ENCODE measurements at regions not wholly inside any gene's neighbourhood (a gene's known extent, or its start where the extent isn't known, plus 50 kb on each side); places are given as distances from the start of the nearest gene placed in this dataset.

- Histone ChIP-seq H3K4me2 (ENCODE audit: insufficient read depth, low read length) (no peak overlapping the region), H3K79me2 (ENCODE audit: insufficient read depth, low read length) (no peaks in the 10 kb centered on the region), H3K9me3 (ENCODE audit: insufficient read depth, low read length, severe bottlenecking) (no peaks in the 10 kb centered on the region), H3K27me3 (ENCODE audit: insufficient read depth, low read length, poor library complexity) (no peaks in the 10 kb centered on the region), H2AFZ (ENCODE audit: low read depth, low read length) (no peak overlapping the region), H3K9ac (ENCODE audit: low read depth, low read length) (no peak overlapping the region), H3K4me3 (ENCODE audit: low read depth in 1 of 2, low read length in 2 of 2) (no peak overlapping the region), H3K27ac (ENCODE audit: low read length) (no peak overlapping the region), H4K20me1 (ENCODE audit: insufficient read depth, low read length) (no peaks in the 10 kb centered on the region), H3K4me1 (ENCODE audit: insufficient read depth, low read length) (no peaks in the 10 kb centered on the region), H3K36me3 (ENCODE audit: insufficient read depth, low read length) (no peaks in the 10 kb centered on the region)
- DNase-seq (no peak), ATAC-seq (ENCODE audit: insufficient read depth, low read depth) (no peak)
- TF ChIP-seq CTCF (IDR thresholded peaks at IDR 0.05; ENCODE audit: borderline replicate concordance, extremely low read depth, low read length, poor library complexity, severe bottlenecking) (no peak), EZH2 (IDR thresholded peaks at IDR 0.05; ENCODE audit: borderline replicate concordance, low read depth, low read length, severe bottlenecking) (no peak)
Observed at GRCh38 chr3:116815831-116816588, 106.4 kb downstream of the TUSC7 start.

GRCh38 chr3:116821371-116821770 lies 111.8 kb downstream of the TUSC7 start:
- Histone ChIP-seq H3K9me3 (ENCODE audit: insufficient read depth, low read length, severe bottlenecking) (no peaks in the 10 kb centered on the region), H3K27ac (ENCODE audit: low read length) (no peak overlapping the region), H3K36me3 (ENCODE audit: insufficient read depth, low read length) (no peaks in the 10 kb centered on the region), H3K79me2 (ENCODE audit: insufficient read depth, low read length) (no peaks in the 10 kb centered on the region), H3K27me3 (ENCODE audit: insufficient read depth, low read length, poor library complexity) (no peaks in the 10 kb centered on the region), H3K9ac (ENCODE audit: low read depth, low read length) (no peak overlapping the region), H3K4me3 (ENCODE audit: low read depth in 1 of 2, low read length in 2 of 2) (no peak overlapping the region), H4K20me1 (ENCODE audit: insufficient read depth, low read length) (no peaks in the 10 kb centered on the region), H2AFZ (ENCODE audit: low read depth, low read length) (no peak overlapping the region), H3K4me2 (ENCODE audit: insufficient read depth, low read length) (no peak overlapping the region), H3K4me1 (ENCODE audit: insufficient read depth, low read length) (no peaks in the 10 kb centered on the region)
- ATAC-seq (ENCODE audit: insufficient read depth, low read depth): no peak
- DNase-seq: no peak
- TF ChIP-seq EZH2 (IDR thresholded peaks at IDR 0.05; ENCODE audit: borderline replicate concordance, low read depth, low read length, severe bottlenecking): no peak

- Histone ChIP-seq H3K79me2 (ENCODE audit: insufficient read depth, low read length) (no peaks in the 10 kb centered on the region), H3K27me3 (ENCODE audit: insufficient read depth, low read length, poor library complexity) (no peaks in the 10 kb centered on the region), H3K36me3 (ENCODE audit: insufficient read depth, low read length) (no peaks in the 10 kb centered on the region), H3K9me3 (ENCODE audit: insufficient read depth, low read length, severe bottlenecking) (no peaks in the 10 kb centered on the region), H3K27ac (ENCODE audit: low read length) (no peak overlapping the region), H2AFZ (ENCODE audit: low read depth, low read length) (no peak overlapping the region), H3K4me2 (ENCODE audit: insufficient read depth, low read length) (no peak overlapping the region), H3K4me3 (ENCODE audit: low read depth in 1 of 2, low read length in 2 of 2) (no peak overlapping the region), H3K4me1 (ENCODE audit: insufficient read depth, low read length) (no peaks in the 10 kb centered on the region), H3K9ac (ENCODE audit: low read depth, low read length) (no peak overlapping the region), H4K20me1 (ENCODE audit: insufficient read depth, low read length) (no peaks in the 10 kb centered on the region)
- TF ChIP-seq EZH2 (IDR thresholded peaks at IDR 0.05; ENCODE audit: borderline replicate concordance, low read depth, low read length, severe bottlenecking) (no peak), CTCF (IDR thresholded peaks at IDR 0.05; ENCODE audit: borderline replicate concordance, extremely low read depth, low read length, poor library complexity, severe bottlenecking) (no peak)
- DNase-seq: no peak
- no peak for ATAC-seq (ENCODE audit: insufficient read depth, low read depth)
Observed at GRCh38 chr3:116824208-116824607, 114.6 kb downstream of the TUSC7 start.

- H3K36me3 ChIP-seq (ENCODE audit: insufficient read depth, low read length): no peaks in the 10 kb centered on the region
- H3K79me2 ChIP-seq (ENCODE audit: insufficient read depth, low read length): no peaks in the 10 kb centered on the region
- H3K4me1 ChIP-seq (ENCODE audit: insufficient read depth, low read length): no peaks in the 10 kb centered on the region
- H3K4me3 ChIP-seq (ENCODE audit: low read depth in 1 of 2, low read length in 2 of 2): no peak overlapping the region
- no peaks in the 10 kb centered on the region for H4K20me1 ChIP-seq (ENCODE audit: insufficient read depth, low read length)
- DNase-seq (no peak), ATAC-seq (ENCODE audit: insufficient read depth, low read depth) (no peak)
- H3K9me3 ChIP-seq (ENCODE audit: insufficient read depth, low read length, severe bottlenecking): no peaks in the 10 kb centered on the region
- TF ChIP-seq EZH2 (IDR thresholded peaks at IDR 0.05; ENCODE audit: borderline replicate concordance, low read depth, low read length, severe bottlenecking) (no peak), CTCF (IDR thresholded peaks at IDR 0.05; ENCODE audit: borderline replicate concordance, extremely low read depth, low read length, poor library complexity, severe bottlenecking) (no peak)
- no peaks in the 10 kb centered on the region for H3K27me3 ChIP-seq (ENCODE audit: insufficient read depth, low read length, poor library complexity)
- no peak overlapping the region for H3K4me2 ChIP-seq (ENCODE audit: insufficient read depth, low read length)
- H3K9ac ChIP-seq (ENCODE audit: low read depth, low read length): no peak overlapping the region
- no peak overlapping the region for H3K27ac ChIP-seq (ENCODE audit: low read length)
- H2AFZ ChIP-seq (ENCODE audit: low read depth, low read length): no peak overlapping the region
Observed at GRCh38 chr3:116833202-116833601, 123.6 kb downstream of the TUSC7 start.
